HG02870 (cell line): ENCODE measurements at regions not wholly inside any gene's neighbourhood (a gene's known extent, or its start where the extent isn't known, plus 50 kb on each side); places are given as distances from the start of the nearest gene placed in this dataset.

ENCODE experiments used
- ATAC-seq: cut with Tn5 transposase; IDR thresholded peaks from one replicate; pipeline ENCODE4 v1.9.1; 2021; ENCODE audit warnings: mild to moderate bottlenecking, moderate library complexity; ENCODE audit not compliant: unreplicated experiment

DNA sequence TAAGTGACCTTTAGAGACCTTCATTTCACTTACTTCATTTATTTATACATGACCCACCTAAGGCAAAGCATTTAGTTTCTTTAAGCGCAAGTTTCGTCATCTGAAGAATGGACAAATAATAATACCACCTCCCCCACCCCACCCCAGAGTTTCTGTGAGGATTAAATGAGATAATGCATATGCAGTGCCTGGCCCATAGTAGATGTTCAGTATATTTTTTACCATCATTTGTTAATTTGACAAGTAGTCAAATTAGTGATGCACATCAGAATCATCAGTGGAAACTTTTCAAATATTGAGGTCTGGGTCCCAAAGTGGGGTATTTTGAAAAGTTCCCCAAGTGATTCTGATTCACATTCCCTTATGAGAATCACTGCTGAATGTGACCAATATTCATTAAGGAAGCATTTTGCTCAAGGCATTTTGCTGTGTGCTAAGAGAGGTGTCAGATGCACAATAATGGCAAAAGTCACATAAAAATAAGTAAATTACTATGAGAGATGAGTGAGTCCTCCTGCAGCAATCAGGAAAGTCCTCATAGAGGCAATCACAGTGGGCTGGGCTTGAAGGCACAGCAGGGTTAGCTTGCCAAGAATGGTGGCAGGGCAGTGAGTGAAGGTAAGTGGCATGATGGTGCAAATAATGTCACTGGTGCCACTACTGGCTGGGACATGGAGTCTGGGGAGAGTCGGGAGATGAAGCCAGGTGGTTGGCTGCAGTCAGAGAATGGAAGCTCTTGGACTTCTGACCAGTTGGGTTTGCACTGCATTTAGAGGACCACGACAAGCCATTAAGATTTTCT, 244.1 kb downstream of the PTEN start:
- ATAC-seq: no peak

DNA sequence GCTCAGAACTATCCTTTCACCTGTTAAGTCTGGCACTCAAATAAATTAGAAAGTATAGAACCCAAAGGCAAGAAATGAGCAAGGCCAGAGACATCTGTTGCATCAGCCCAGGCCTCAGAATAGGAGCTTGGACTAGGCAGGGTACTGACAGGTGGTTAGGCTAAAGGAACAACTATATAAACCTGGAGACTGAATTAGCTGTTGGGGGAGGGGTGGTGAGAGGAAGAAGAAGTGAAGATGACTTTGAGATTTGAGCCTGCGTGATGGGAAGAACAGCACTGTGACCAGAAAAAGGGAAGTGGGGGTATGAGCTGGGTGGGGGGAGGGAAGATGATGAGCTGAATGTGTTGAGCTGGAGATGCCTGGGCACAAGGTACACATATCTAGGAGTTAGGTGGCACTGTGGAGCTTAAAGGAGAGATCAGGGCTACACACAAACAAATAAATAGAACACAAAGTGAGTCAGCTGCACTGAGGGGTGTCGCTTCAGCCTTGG, 244.7 kb downstream of the PTEN start:
- ATAC-seq: peak; percentile 43

DNA sequence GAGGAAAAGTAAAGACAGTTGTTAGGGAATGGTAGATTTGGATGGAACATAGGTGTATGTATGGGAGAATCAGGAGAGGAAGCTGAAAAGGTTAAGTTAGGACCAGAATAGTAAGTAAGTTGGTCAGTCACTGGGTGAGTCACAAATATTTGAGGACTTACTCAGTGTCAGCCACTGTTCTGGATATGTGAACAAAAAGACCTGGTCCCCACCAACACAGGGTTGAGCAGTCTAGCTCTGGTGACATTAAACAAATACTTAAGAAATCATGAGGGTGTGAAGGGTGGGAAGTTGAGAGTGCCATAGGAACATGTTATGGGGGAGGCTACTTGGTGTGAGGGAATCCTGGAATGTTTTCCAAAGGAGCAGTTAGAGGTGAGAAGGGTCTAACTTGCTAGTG, 246.9 kb downstream of the PTEN start:
- ATAC-seq: no peak

DNA sequence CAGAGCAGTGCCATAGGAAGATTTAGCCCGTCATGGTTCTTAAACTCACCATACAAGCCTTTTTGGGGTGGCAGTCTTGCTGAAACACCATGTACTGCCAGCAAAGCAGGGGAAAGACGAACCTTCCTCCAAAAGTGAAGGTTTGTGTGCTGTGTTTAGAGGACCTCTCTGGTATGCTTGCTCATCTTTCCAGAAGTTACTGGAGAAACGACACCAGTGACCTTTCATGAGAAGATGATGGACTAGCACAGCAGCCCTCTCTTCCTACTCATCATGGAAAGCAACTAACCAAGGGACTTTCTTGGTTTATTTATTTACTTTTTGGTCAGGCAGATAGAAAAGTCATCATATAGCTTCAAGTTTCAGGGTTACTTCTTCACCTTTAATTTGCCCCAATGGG, 247.4 kb downstream of the PTEN start:
- no peak for ATAC-seq

DNA sequence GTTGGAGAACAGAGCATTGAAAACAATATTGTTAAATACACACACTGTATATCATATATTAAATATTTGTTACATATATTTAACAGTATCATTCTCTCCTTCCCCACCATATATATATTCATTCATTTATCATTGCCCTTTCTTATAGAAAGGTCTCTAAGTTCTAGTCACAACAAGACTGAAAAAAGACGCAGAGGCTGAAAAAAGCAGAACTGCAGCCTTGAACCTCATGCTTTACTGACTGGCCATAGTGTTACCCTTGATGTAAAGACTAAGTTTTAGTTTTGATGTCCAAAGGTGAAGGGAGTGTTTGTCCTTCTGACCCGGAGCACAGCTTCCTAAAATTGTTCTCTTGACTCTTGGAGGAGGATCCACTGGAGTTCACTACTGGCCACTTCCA, 247.9 kb downstream of the PTEN start:
- no peak for ATAC-seq

DNA sequence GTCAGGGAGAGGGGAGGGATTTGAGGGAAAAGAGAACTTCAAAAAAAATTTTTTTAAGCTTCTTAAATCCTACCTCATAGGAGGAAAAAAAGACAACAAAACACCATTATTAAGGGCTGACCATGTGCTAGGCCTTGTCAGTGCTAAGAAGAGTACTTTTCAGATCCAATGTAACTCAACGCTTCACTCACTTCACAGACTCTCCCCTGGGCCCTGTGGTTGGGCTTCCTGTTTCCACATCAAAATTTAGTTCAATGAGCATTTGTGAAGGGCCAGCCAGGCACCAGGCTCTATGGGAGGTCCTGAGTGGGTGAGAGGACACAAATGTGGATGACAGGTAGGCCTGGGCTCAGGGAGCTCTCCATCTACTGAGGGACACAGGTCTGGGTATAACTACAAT, 249.8 kb downstream of the PTEN start:
- ATAC-seq: no peak

DNA sequence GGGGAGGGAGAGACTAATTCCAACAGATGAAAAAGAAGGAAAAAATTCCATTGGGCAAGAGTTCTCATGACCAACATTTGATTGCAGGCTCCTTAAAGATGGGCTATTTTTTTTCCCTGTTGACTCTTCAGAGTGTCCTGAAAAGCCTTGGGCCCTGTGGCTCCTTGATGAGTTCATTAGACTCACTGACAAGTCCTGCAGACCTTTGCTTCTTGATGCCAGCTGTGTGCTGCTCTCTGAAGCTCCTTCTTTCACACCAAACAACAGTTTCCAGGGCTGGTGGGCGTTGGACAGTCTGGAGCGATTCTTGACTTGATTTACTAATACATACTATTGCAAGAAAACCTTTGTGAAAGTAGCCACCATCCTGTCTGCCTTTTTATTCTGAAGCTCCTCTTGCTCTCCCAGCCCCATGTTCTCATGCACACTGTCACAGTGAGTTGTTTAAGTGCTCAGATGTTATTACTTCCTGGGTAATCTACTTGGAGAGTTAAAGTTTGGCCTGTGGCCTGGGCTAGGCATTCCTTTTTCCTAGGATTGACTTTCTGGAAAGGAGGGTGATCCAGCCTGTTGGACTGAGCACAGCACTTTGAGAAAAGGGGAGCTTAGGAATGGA, 250.3 kb downstream of the PTEN start:
- no peak for ATAC-seq

DNA sequence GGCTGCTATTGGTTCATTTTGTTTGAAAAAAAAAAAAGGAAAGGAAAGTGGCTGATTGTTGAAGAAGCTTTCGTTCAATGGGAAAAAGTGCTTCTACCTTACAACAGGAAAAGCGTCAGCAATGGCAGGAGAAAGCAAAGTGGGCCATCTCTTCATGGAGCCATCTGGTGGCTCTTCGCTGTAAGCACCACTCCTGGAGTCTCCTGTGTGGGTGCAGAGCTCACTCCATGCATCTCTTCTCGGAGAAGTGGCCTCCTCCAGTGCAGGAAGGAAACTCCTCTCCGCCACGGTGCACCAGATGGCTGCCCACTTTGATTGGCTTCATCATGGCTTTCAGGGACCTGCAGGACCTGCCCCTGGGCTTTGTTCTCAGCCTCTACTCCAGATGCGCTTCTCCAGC, 250.9 kb downstream of the PTEN start:
- ATAC-seq: no peak

DNA sequence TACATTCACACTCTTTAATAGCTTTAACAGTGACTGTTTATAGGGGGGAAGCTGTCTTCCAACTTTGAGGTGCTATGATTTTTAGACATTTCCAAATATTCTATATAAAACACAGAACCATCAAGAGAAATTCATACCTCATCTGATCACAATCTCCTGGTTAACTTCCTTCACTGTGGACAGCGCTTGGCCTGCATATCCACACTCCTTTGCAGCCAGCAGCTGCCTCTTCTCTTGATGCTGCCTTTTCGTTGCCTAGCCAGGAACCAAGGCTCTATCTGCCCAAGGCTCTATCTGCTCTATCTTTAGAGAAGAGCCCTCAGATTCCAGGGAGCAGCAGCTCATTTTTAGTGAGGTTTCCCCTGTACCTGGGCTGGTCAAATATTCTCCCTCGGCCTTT, 252.0 kb downstream of the PTEN start:
- ATAC-seq: no peak

DNA sequence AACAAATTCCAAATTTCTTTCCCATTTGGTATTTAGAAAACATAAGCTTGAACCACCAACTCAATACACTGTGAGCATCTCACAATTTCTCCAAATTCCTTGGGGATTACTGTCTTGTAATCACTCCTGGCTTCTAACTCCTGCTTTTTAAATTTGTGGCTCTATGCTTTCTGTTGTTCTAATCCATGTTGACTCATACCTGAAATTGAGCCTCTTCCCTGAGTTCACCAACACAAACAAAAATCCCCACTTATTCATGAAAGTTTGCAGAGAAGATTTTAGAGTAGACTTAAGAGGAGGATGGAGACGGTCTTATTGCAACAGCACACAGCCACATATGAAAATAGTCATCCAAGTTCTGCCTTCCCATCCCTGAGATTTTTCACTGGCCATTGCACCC, 252.5 kb downstream of the PTEN start:
- no peak for ATAC-seq

DNA sequence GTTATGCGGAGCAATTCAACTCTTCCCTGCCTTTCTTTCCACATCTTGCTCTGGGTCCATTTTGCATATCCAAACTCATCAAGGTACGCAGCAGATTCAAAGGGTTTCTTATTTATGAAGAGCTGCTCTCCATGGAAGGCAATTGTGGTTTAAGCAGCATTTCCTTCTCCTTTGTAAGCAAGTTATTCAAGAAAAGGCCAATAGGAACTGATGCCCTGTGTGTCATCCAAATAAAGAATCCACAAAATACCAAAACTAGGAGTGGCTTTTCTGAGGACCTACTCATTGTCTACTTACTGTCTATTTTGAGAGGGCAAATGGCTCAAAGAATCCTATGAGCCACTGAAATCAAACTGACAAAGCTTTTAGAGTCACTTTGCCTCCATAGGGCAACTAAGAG, 253.1 kb downstream of the PTEN start:
- no peak for ATAC-seq

DNA sequence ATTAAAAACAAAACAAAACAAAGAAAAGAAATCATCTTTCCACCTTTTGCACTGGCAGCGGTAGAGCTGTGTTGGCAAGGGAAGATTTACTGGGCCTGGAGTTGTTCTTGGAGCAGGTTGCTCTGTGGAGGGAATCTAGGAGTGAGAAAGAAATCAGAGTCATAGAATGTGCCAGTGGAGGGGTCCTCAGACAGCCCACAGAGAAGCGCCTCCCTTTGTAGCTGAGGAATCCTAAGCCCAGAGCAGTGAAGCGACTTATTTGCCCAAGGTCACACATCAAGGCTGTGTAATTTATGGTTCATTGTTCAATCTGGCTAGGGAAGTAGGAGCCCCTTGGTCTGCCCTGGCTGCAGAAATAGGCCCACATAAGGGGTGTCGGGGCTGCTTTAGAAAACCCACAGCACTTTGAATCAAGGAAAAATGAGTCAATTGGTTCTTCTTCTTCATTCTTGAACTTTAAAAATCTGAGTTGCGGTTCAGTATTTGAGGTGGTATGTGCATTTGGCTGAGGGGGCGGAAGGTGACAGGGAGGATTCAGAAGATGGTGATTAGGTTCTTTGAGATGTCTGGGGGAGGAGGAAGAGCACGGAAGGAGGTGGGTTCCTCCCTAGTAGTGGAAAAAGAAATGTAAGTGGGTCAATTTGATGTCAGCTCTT, 253.7 kb downstream of the PTEN start:
- peak; percentile 44 for ATAC-seq

DNA sequence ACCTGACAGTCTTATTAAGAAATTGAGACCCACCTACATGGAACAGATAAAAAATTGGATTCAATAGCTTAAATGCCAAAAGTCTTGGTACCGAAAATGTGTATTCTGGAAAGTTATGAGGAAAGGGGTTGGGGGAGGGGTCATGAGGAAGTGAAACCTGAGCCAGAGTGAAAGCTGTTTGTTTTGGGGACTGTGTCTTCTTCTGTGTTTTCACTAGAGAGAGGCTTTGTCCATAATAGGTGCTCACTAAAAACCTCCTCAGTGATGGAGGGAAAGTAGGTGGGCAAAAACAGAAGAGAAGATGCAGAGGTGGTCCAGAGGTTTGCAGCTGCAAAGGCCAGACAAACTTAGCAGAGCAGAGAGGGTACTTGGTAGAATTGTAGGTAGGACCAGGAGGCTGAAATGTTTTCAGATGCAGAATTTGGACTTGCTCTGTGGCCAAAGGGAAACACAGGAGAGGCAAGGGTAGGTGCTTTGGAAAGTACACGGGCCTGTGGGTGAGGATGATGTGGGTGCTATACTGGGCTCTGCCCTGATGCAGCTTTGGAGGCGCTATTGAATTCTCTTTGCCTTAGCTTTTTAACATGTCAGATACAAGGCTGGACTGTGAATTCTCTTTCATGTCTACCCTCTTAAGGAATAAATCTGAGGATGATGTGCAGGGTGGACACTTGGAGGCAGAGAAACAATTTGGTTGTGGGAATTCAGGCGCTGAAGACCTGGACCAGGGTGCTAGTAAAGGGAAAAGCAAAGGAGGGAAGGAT, 254.6 kb downstream of the PTEN start:
- ATAC-seq: no peak

DNA sequence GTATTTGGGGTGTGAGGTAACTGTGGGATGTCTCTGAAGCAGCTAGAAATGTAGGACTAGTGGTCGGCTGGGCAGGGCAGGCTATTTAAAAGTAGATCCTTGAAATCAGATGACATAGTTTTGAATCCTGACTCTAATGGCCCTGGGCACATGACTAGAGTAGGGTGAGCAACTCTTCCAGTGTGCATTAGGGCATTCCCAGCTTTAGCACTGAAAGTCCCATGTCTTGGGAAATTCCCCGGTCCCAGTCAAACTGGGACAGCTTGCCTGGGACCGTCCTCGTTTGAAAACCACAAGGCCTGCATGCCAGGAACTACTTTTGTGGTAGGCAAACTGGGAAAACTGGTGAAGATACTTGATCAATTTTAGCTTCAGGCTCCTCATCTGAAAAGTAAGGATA, 255.3 kb downstream of the PTEN start:
- no peak for ATAC-seq

DNA sequence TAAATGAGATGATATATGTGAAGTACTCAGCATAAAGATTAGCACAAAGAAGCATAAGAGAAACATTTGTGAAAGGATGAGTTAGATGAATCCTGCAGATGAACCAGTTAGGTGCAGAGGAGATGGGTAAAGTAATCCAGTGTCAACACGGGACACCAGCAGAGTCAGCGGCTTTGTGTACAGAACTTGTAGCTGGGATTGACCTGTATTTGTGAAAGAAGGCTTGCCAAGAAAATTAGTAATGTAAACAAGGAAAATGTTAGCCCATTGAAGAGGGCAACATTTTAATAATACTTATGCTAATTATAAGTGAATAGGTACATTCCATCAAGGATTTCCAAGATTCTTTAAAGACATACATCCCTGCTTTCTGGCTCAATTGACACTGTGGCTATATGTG, 255.7 kb downstream of the PTEN start:
- no peak for ATAC-seq

DNA sequence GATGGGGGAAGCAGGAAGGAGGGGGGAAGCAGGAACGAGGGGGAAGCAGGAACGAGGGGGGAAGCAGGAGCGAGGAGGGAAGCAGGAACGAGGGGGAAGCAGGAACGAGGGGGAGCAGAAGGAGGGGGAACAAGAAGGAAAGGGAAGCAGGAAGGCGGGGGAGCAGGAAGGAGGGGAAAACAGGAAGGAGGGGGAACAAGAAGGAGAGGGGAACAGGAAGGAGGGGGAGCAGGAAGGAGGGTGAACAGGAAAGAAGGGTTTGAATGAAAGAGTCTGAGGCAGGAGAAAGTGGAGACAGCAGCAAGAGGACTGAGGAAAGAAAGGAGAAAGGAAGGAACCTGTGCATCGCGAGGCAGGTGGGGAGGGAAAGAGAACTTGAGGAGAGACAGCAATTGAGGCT, 256.6 kb downstream of the PTEN start:
- ATAC-seq: no peak

DNA sequence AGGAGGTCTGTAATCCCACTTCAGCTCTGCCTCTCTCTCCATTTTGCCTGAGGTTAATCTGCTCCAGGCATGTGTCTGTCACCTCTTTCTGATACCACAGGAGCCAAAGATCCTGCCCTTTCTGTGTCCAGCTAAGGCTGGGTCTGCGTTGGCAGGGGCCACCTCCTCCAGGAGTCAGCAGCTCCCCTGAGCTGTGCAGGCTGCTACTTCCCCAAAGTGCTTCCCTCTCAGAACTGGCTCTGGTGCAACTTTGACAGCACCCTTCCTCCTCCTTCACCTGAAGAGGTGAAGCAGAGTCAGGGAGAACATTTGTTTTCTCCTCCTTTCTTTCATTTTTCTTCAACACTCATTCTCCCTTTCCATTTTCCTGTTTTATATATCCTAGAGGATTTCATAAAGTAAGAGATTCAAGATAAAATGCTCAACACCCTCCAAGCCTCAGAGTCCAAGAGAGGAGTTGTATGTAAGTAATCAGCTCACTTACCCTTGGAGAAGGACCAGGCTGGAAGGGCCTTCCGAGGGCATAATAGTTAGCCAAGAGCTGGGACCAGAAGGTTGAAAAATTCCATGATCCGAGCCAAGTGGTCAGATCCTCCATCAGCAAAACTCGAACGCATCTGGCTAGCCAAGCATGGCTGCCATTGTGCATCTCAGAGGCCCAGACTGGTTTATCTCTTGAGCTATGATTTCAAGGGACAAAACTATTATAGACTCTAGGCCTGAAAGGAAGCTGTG, 257.3 kb downstream of the PTEN start:
- ATAC-seq: no peak

DNA sequence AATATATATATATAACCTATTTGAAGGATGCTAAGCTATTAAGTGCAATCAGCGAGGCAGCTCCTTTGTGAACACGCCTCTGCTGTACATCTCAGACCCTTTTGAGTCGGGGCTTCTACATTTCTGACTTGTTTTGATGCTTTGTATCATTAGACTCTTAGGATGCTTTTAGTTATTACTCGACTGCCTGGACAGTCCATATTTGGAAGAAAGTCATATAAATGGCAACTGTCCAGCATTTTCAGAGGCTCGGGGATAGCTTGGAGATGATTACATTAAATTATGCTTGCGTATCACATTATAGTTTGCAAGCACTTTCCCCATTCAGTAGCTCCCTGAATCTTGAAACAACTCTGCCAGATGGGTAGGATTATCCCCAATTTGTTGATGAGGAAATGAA, 257.9 kb downstream of the PTEN start:
- ATAC-seq: no peak

DNA sequence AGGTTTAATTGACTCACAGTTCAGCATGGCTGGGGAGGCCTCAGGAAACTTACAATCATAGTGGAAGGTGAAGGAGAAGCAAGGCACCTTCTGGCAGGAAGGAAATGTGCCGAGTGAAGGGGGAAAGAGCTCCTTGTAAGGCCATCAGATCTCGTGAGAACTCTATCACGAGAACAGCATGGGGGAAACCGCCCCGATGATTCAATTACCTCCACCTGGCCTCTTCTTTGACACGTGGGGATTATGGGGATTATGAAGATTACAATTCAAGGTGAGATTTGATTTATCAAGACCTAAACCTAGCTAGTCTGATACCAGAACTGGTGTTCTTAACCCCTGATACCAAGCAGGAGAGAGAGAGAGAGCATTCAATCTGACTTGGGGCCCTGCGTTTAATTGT, 258.7 kb downstream of the PTEN start:
- ATAC-seq: no peak

DNA sequence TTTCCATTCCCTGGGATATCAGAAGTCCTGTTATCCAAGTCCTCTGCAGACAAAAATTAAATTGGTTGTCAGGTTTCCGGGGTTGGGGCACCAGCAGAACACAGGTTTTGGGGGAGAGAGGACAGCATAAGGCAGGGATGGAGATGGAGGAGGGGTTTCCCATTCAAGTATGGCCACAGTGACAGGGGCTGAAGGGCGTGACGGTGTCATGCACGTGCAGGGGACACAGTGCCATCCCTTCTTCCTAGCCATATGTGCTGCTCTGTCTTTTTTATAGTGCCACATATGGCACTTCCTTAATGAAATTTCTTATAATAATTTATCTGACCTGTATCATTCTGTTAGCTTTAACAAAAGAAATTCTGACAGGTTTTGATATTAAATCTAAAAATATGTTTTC, 259.2 kb downstream of the PTEN start:
- no peak for ATAC-seq

DNA sequence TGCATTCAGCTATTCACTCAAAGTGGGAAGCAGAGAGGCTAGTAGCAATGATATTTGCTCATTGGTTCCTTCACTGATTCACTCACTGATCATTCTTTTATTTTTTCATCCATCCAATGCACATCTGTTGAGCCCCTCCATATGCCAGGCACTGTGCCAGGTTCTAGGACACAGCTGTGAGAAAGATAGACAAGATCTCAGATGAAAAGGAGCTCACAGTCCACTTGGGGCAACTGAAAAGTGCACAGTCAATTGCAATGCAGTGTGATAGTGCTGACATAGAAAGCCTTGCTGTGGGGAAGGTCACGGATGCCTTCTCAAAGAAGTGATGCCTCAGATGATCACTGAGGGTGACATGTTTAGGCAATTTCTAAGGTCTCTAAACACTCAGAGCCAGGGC, 262.3 kb downstream of the PTEN start:
- ATAC-seq: no peak
